ENCODE measurements at regions not wholly inside any gene's neighbourhood (a gene's known extent, or its start where the extent isn't known, plus 50 kb on each side); places are given as distances from the start of the nearest gene placed in this dataset.

- Mint-ChIP-seq H3K4me1 (no peaks in the 10 kb centered on the region), H3K9me3 (no peaks in the 10 kb centered on the region), H3K27ac (no peak overlapping the region), H3K27me3 (ENCODE audit: low read depth) (no peaks in the 10 kb centered on the region), H3K4me3 (no peak overlapping the region), H3K36me3 (ENCODE audit: insufficient read depth in 1 of 3, low read depth in 3 of 3) (no peaks in the 10 kb centered on the region)
- Histone ChIP-seq H3K4ac (ENCODE audit: low read depth, low read length) (no peak overlapping the region), H3K79me2 (ENCODE audit: insufficient read depth, low read length) (no peaks in the 10 kb centered on the region), H3T11ph (ENCODE audit: low read length) (no peak overlapping the region), H2BK120ac (ENCODE audit: low read depth, low read length, poor library complexity, severe bottlenecking) (no peak overlapping the region), H2AFZ (ENCODE audit: low read length) (no peak overlapping the region), H4K20me1 (ENCODE audit: control insufficient read depth, insufficient read depth, insufficient read length) (no peaks in the 10 kb centered on the region), H3K4me2 (ENCODE audit: insufficient read depth, insufficient read length, low read length) (no peak overlapping the region), H3K27ac (ENCODE audit: insufficient read length, low read depth, low read length) (no peak overlapping the region), H3K23ac (ENCODE audit: insufficient read length, low read depth, low read length) (no peak overlapping the region), H4K91ac (ENCODE audit: insufficient read length, low read depth, low read length) (no peak overlapping the region), H4K8ac (replicated peaks; ENCODE audit: insufficient read length, low read depth, low read length) (no peak overlapping the region), H3K23me2 (ENCODE audit: insufficient read length, low read depth, low read length, poor library complexity, severe bottlenecking) (no peaks in the 10 kb centered on the region), H3K9ac (ENCODE audit: extremely low read depth, insufficient read length, low read length) (no peak overlapping the region), H2BK12ac (ENCODE audit: insufficient read length, low read depth, low read length) (no peak overlapping the region), H2BK15ac (ENCODE audit: low read depth, low read length) (no peak overlapping the region), H3K79me1 (ENCODE audit: insufficient read depth, low read depth, low read length, poor library complexity, severe bottlenecking) (no peaks in the 10 kb centered on the region), H2BK5ac (ENCODE audit: insufficient read length, low read length) (no peak overlapping the region), H2BK20ac (ENCODE audit: low read depth, low read length, poor library complexity, severe bottlenecking) (no peak overlapping the region), H2AK5ac (ENCODE audit: insufficient read length, low read length) (no peak overlapping the region), H3K18ac (ENCODE audit: insufficient read length, low read depth, low read length) (no peak overlapping the region), H3K56ac (ENCODE audit: insufficient read length, low read depth, low read length) (no peak overlapping the region), H4K5ac (ENCODE audit: insufficient read length, low read depth, low read length) (no peak overlapping the region), H3K4me1 (ENCODE audit: insufficient read depth, low read length) (no peaks in the 10 kb centered on the region), H3K9me3 (ENCODE audit: control insufficient read depth, low read depth, low read length) (no peaks in the 10 kb centered on the region), H3K14ac (ENCODE audit: insufficient read depth, low read length) (no peak overlapping the region), H3K27me3 (ENCODE audit: insufficient read depth, low read length) (no peaks in the 10 kb centered on the region)
- no peak for DNase-seq
- no CpG with 5 or more reads among the region's 2 CpGs for WGBS (ENCODE audit: extremely low coverage, insufficient read length, low lambda C conversion rate)
- TF ChIP-seq, protein P1, sequence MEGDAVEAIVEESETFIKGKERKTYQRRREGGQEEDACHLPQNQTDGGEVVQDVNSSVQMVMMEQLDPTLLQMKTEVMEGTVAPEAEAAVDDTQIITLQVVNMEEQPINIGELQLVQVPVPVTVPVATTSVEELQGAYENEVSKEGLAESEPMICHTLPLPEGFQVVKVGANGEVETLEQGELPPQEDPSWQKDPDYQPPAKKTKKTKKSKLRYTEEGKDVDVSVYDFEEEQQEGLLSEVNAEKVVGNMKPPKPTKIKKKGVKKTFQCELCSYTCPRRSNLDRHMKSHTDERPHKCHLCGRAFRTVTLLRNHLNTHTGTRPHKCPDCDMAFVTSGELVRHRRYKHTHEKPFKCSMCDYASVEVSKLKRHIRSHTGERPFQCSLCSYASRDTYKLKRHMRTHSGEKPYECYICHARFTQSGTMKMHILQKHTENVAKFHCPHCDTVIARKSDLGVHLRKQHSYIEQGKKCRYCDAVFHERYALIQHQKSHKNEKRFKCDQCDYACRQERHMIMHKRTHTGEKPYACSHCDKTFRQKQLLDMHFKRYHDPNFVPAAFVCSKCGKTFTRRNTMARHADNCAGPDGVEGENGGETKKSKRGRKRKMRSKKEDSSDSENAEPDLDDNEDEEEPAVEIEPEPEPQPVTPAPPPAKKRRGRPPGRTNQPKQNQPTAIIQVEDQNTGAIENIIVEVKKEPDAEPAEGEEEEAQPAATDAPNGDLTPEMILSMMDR (conservative IDR thresholded peaks at IDR 0.05), result no peak
Measured at GRCh38 chr9:118088090-118088489, 383.9 kb downstream of the TLR4 start.

Data from H9 (cell line).